Psoas muscle (tissue), 7 donors: ENCODE measurements at regions not wholly inside any gene's neighbourhood (a gene's known extent, or its start where the extent isn't known, plus 50 kb on each side); places are given as distances from the start of the nearest gene placed in this dataset.

Experiments
- ATAC-seq, 4 donors: fragments of 200-7000 bp; cut with Tn5 transposase; one replicate each; pipeline ENCODE4 v1.9.1; 2020; ENCODE audit warnings: moderate library complexity in 3 of 4, mild to moderate bottlenecking in 2 of 4
- DNase-seq, 2 donors: peaks; one replicate each; pipeline ENCODE4 v3.0.0-alpha.2; 2020
- H3K27ac ChIP-seq: fragments of 200-600 bp; one replicate; pipeline ENCODE4 v1.8.0; 2022
- H3K27me3 ChIP-seq, 3 donors: fragments of 200-600 bp in 1 of 3; one replicate each; pipeline versions ENCODE4 v1.6.1 to v1.8.0; 2013 to 2022; ENCODE audit warnings: low read length in 2 of 3, mild to moderate bottlenecking in 2 of 3, moderate library complexity in 1 of 3; ENCODE audit not compliant: insufficient read depth in 3 of 3
- H3K36me3 ChIP-seq, 2 donors: fragments of 200-600 bp in 1 of 2; one replicate each; pipeline versions ENCODE4 v1.6.1 to v1.8.0; 2013 to 2022; ENCODE audit warnings: low read depth in 1 of 2, mild to moderate bottlenecking in 1 of 2, moderate library complexity in 1 of 2; ENCODE audit not compliant: insufficient read depth in 1 of 2
- H3K4me1 ChIP-seq: fragments of 200-600 bp; one replicate; pipeline ENCODE4 v1.8.0; 2022
- H3K4me3 ChIP-seq: fragments of 200-600 bp; one replicate; pipeline ENCODE4 v1.8.0; 2022; ENCODE audit warnings: mild to moderate bottlenecking
- H3K9me3 ChIP-seq: fragments of 200-600 bp; one replicate; pipeline ENCODE4 v1.8.0; 2022
- CTCF ChIP-seq: fragments of 200-600 bp; IDR thresholded peaks from one replicate; pipeline ENCODE4 v1.8.0; 2022; ENCODE audit warnings: antibody characterized with exemption
- WGBS, 3 donors: extraction: QIAGEN DNeasy Blood & Tissue Kit; methylation state at CpG; one replicate each; pipeline versions ENCODE4 v1.1.6 to v1.1.7; 2013; 5-methylcytosine and 5-hydroxymethylcytosine counted together
- intact Hi-C, 2 donors: fragments of 100-400 bp; cut with DNase I; formaldehyde crosslinking; loops; one replicate each; pipeline versions ENCODE4 v1.11.0 to v1.14.2; 2022
- donor health status: healthy with polysubstance abuse.
- donor health status: DM: no; HTN: no; CAD: no; lungs with moderate emphysema.
- donor health status: Bipolar disorder and iron deficiency.
- donor health status: healthy.
- donor health status: DM: yes; HTN: yes; CAD: no.
- donor health status: DM: no; HTN: no; CAD: no.
- donor health status: DM: yes; HTN: yes; CAD: no.

GRCh38 chr2:5039241-5039975 lies 652.8 kb upstream of the SOX11 start:
- Histone ChIP-seq H3K9me3 (no peaks in the 10 kb centered on the region), H3K4me3 (no peak overlapping the region), H3K4me1 (peaks cover 15% of the 10 kb centered on the region), H3K27ac (no peak overlapping the region), H3K27me3 (no peaks in the 10 kb centered on the region), H3K36me3 (no peaks in the 10 kb centered on the region)
- 87 to 92% (median 90%) methylated on average over 6 of the region's 6 CpGs for WGBS, 3 donors
- no peak for TF ChIP-seq CTCF
- DNase-seq (no peak), ATAC-seq (no peak)
- intact Hi-C loops = no loop called here

GRCh38 chr2:5040571-5040970 lies 651.6 kb upstream of the SOX11 start:
- Histone ChIP-seq H3K9me3 (no peaks in the 10 kb centered on the region), H3K27me3 (no peaks in the 10 kb centered on the region), H3K36me3 (no peaks in the 10 kb centered on the region), H3K27ac (no peak overlapping the region), H3K4me3 (no peak overlapping the region), H3K4me1 (peaks cover 7% of the 10 kb centered on the region)
- 85 to 91% (median 89%) methylated on average over 3 of the region's 3 CpGs for WGBS, 3 donors
- DNase-seq = no peak
- TF ChIP-seq CTCF = no peak
- intact Hi-C loops = no loop called here
- ATAC-seq = no peak

GRCh38 chr2:5041501-5041900 lies 650.7 kb upstream of the SOX11 start:
- DNase-seq = no peak
- H3K27me3 ChIP-seq = no peaks in the 10 kb centered on the region
- TF ChIP-seq CTCF = no peak
- intact Hi-C loops = no loop called here
- no peaks in the 10 kb centered on the region for H3K4me1 ChIP-seq
- WGBS, 3 donors = 93 to 94% (median 93%) methylated on average over 2 of the region's 2 CpGs
- ATAC-seq = no peak
- H3K36me3 ChIP-seq = no peaks in the 10 kb centered on the region
- no peak overlapping the region for H3K4me3 ChIP-seq
- H3K9me3 ChIP-seq = no peaks in the 10 kb centered on the region
- no peak overlapping the region for H3K27ac ChIP-seq

- peaks cover 3% of the 10 kb centered on the region for H3K9me3 ChIP-seq
- intact Hi-C loops = no loop called here
- no peaks in the 10 kb centered on the region for H3K36me3 ChIP-seq
- DNase-seq (no peak), ATAC-seq (peak in 1 of 4 donors; percentile 34)
- TF ChIP-seq CTCF = no peak
- H3K4me1 ChIP-seq = no peaks in the 10 kb centered on the region
- H3K27ac ChIP-seq = no peak overlapping the region
- H3K4me3 ChIP-seq = no peak overlapping the region
- WGBS, 3 donors = 60 to 67% (median 64%) methylated on average over 4 of the region's 4 CpGs
- no peaks in the 10 kb centered on the region for H3K27me3 ChIP-seq
Measured at GRCh38 chr2:5042666-5043440, 649.3 kb upstream of the SOX11 start.
